ENCODE measurements at regions not wholly inside any gene's neighbourhood (a gene's known extent, or its start where the extent isn't known, plus 50 kb on each side); places are given as distances from the start of the nearest gene placed in this dataset.

DNA sequence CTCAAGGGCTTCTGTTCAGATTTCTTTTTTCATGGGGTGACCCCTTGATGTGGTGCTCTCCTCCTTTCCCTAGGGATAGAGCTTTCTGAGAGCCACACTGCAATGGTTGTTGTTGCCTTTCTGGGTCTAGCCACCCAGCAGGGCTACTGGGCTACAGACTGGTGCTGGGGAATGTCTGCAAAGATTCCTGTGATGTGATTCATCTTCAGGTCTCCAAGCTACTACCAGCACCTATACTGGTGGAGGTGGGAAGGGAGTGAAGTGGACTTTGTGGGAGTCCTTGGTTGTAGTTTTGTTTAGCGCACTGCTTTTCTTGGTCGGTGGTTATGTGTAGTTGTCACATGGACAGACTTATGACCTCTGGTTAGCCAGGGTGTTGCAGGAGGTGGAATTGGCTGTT, 392.3 kb upstream of the CNTN6 start:
- TF ChIP-seq, protein P1, sequence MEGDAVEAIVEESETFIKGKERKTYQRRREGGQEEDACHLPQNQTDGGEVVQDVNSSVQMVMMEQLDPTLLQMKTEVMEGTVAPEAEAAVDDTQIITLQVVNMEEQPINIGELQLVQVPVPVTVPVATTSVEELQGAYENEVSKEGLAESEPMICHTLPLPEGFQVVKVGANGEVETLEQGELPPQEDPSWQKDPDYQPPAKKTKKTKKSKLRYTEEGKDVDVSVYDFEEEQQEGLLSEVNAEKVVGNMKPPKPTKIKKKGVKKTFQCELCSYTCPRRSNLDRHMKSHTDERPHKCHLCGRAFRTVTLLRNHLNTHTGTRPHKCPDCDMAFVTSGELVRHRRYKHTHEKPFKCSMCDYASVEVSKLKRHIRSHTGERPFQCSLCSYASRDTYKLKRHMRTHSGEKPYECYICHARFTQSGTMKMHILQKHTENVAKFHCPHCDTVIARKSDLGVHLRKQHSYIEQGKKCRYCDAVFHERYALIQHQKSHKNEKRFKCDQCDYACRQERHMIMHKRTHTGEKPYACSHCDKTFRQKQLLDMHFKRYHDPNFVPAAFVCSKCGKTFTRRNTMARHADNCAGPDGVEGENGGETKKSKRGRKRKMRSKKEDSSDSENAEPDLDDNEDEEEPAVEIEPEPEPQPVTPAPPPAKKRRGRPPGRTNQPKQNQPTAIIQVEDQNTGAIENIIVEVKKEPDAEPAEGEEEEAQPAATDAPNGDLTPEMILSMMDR (IDR thresholded peaks at IDR 0.05): no peak
- TF ChIP-seq POLR2AphosphoS5 (IDR thresholded peaks at IDR 0.05): no peak
